Fibroblast of skin of left biceps (primary cell): ENCODE measurements at regions not wholly inside any gene's neighbourhood (a gene's known extent, or its start where the extent isn't known, plus 50 kb on each side); places are given as distances from the start of the nearest gene placed in this dataset.
"Not testable (repeated sequence)": the region's sequence is repeated elsewhere in the genome, so short reads cannot be mapped to it uniquely, and the experiment has no call there.

Source experiments
- DNase-seq, 2 experiments: peaks; one replicate each; pipeline ENCODE4 v3.0.0-alpha.2; 2013; ENCODE audit warnings: low read depth in 2 of 2

GRCh38 chr5:124620743-124621142, 125.7 kb downstream of the ZNF608 start:
- DNase-seq = no peak

- DNase-seq = no peak
These were observed 127.3 kb downstream of the ZNF608 start for GRCh38 chr5:124619121-124619520.

GRCh38 chr5:124617787-124618186, 128.7 kb downstream of the ZNF608 start:
- no peak for DNase-seq

- DNase-seq = no peak
These were observed 131.5 kb downstream of the ZNF608 start for GRCh38 chr5:124614836-124615385.

- no peak for DNase-seq
These were observed 132.3 kb downstream of the ZNF608 start for GRCh38 chr5:124614105-124614504.

- DNase-seq = no peak
These were observed 133.0 kb downstream of the ZNF608 start for GRCh38 chr5:124613273-124613953.

- no peak for DNase-seq
These were observed 134.4 kb downstream of the ZNF608 start for GRCh38 chr5:124612023-124612422.

GRCh38 chr5:124611262-124611661, 135.2 kb downstream of the ZNF608 start:
- not testable (repeated sequence) for DNase-seq

- not testable (repeated sequence) for DNase-seq
These were observed 136.8 kb downstream of the ZNF608 start for GRCh38 chr5:124609685-124610084.

- DNase-seq = no peak
These were observed 139.9 kb downstream of the ZNF608 start for GRCh38 chr5:124606543-124606942.

GRCh38 chr5:124606093-124606492, 140.3 kb downstream of the ZNF608 start:
- no peak for DNase-seq

GRCh38 chr5:124605541-124605940, 140.9 kb downstream of the ZNF608 start:
- DNase-seq = no peak

GRCh38 chr5:124604419-124604818, 142.0 kb downstream of the ZNF608 start:
- no peak for DNase-seq

GRCh38 chr5:124602925-124603650, 143.4 kb downstream of the ZNF608 start:
- DNase-seq = no peak

GRCh38 chr5:124599028-124599973, 147.1 kb downstream of the ZNF608 start:
- DNase-seq = no peak

- peak; percentile 53 to 64 for DNase-seq
These were observed 149.6 kb downstream of the ZNF608 start for GRCh38 chr5:124596595-124597421.

GRCh38 chr5:124593952-124594351, 152.5 kb downstream of the ZNF608 start:
- no peak for DNase-seq

GRCh38 chr5:124592891-124593290, 153.5 kb downstream of the ZNF608 start:
- DNase-seq = no peak

- DNase-seq = no peak
These were observed 154.9 kb downstream of the ZNF608 start for GRCh38 chr5:124591583-124591982.

GRCh38 chr5:124590686-124591085, 155.8 kb downstream of the ZNF608 start:
- no peak for DNase-seq

GRCh38 chr5:124587280-124587679, 159.2 kb downstream of the ZNF608 start:
- no peak for DNase-seq
